HEK293 (cell line): ENCODE measurements at regions not wholly inside any gene's neighbourhood (a gene's known extent, or its start where the extent isn't known, plus 50 kb on each side); places are given as distances from the start of the nearest gene placed in this dataset.

Experiments
- CTCF ChIA-PET: fragments of 350-600 bp; formaldehyde crosslinking; extraction: SDS; loops from one replicate; lab custom pipeline; 2021; ENCODE audit warnings: antibody characterized with exemption; lab: Yijun Ruan, JAX
- POLR2A ChIA-PET: fragments of 300-600 bp; formaldehyde crosslinking; extraction: SDS; loops from one replicate; lab custom pipeline; 2020; ENCODE audit warnings: antibody characterized with exemption, inconsistent platforms; lab: Yijun Ruan, JAX
- H3K27ac ChIP-seq: fragments of 200-500 bp; sonication (Bioruptor generic); 2 replicates; pipeline ENCODE4 v1.5.1; 2014; ENCODE audit warnings: low read depth, low read length, control low read depth, inconsistent platforms; ENCODE audit errors: extremely low read depth
- H3K36me3 ChIP-seq, 2 experiments: fragments of 200-500 bp in 1 of 2; sonication (Bioruptor generic) in 1 of 2; 1 replicate in 1 of 2; 2 replicates in 1 of 2; pipeline ENCODE4 v1.5.1; 2014 to 2017; ENCODE audit warnings: inconsistent platforms in 2 of 2, low read length in 2 of 2; ENCODE audit not compliant: control insufficient read depth in 2 of 2, insufficient read depth in 1 of 2
- H3K4me1 ChIP-seq: fragments of 200-500 bp; sonication (Bioruptor generic); 2 replicates; pipeline ENCODE4 v1.5.1; 2014; ENCODE audit warnings: mild to moderate bottlenecking, low read length, inconsistent platforms; ENCODE audit not compliant: control insufficient read depth, insufficient read depth
- H3K4me3 ChIP-seq: 2 replicates; pipeline ENCODE4 v1.5.1; 2011; ENCODE audit warnings: low read depth, mild to moderate bottlenecking, control low read depth, low read length, moderate library complexity
- H3K9me3 ChIP-seq: fragments of 200-500 bp; sonication (Bioruptor generic); 2 replicates; pipeline ENCODE4 v1.5.1; 2014; ENCODE audit warnings: low read depth, low read length, inconsistent platforms; ENCODE audit not compliant: control insufficient read depth, insufficient read depth
- EGR2 ChIP-seq: fragments of 450-650 bp; formaldehyde crosslinking; IDR thresholded peaks from 2 replicates; pipeline ENCODE4 v1.5.1; 2016; ENCODE audit warnings: low read depth, missing biosample characterization, missing genetic modification characterization
- IKZF3 ChIP-seq: fragments of 450-650 bp; IDR thresholded peaks from 2 replicates; pipeline ENCODE4 v1.5.0; 2018; ENCODE audit warnings: missing biosample characterization, mild to moderate bottlenecking, missing genetic modification characterization, moderate library complexity
- REPIN1 ChIP-seq: fragments of 450-650 bp; formaldehyde crosslinking; IDR thresholded peaks from 2 replicates; pipeline ENCODE4 v1.5.1; 2017; ENCODE audit warnings: missing biosample characterization, missing genetic modification characterization, low read depth
- REST ChIP-seq: fragments of 450-650 bp; formaldehyde crosslinking; IDR thresholded peaks from 2 replicates; pipeline ENCODE4 v1.5.1; 2016; ENCODE audit warnings: missing biosample characterization, missing genetic modification characterization
- SP7 ChIP-seq: fragments of 450-650 bp; formaldehyde crosslinking; IDR thresholded peaks from 2 replicates; pipeline ENCODE4 v1.5.1; 2016; ENCODE audit warnings: missing biosample characterization, missing genetic modification characterization
- TCF7L2 ChIP-seq: IDR thresholded peaks from 2 replicates; pipeline ENCODE4 v1.6.1; 2011; ENCODE audit warnings: low read depth, mild to moderate bottlenecking, inconsistent platforms, low read length, moderate library complexity, borderline replicate concordance
- ZBTB26 ChIP-seq: fragments of 450-650 bp; formaldehyde crosslinking; optimal IDR thresholded peaks from 2 replicates; pipeline ENCODE3; 2016; ENCODE audit warnings: missing biosample characterization, mild to moderate bottlenecking, missing genetic modification characterization
- ZBTB44 ChIP-seq: fragments of 450-650 bp; IDR thresholded peaks from 2 replicates; pipeline ENCODE4 v1.5.1; 2018; ENCODE audit warnings: missing biosample characterization, mild to moderate bottlenecking, missing genetic modification characterization
- ZBTB48 ChIP-seq: fragments of 450-650 bp; formaldehyde crosslinking; IDR thresholded peaks from 2 replicates; pipeline ENCODE4 v1.5.1; 2016; ENCODE audit warnings: missing biosample characterization, missing genetic modification characterization
- ZIC2 ChIP-seq: fragments of 450-650 bp; formaldehyde crosslinking; IDR thresholded peaks from 2 replicates; pipeline ENCODE4 v1.5.1; 2016; ENCODE audit warnings: missing biosample characterization, missing genetic modification characterization
- ZNF157 ChIP-seq: fragments of 450-650 bp; formaldehyde crosslinking; IDR thresholded peaks from 2 replicates; pipeline ENCODE4 v1.5.1; 2016; ENCODE audit warnings: missing biosample characterization, missing genetic modification characterization
- ZNF239 ChIP-seq: fragments of 450-650 bp; formaldehyde crosslinking; IDR thresholded peaks from 2 replicates; pipeline ENCODE4 v1.5.1; 2016; ENCODE audit warnings: missing biosample characterization, missing genetic modification characterization
- ZNF24 ChIP-seq: fragments of 450-650 bp; formaldehyde crosslinking; IDR thresholded peaks from 2 replicates; pipeline ENCODE4 v1.5.1; 2016; ENCODE audit warnings: missing biosample characterization, missing genetic modification characterization
- ZNF416 ChIP-seq: fragments of 450-650 bp; formaldehyde crosslinking; IDR thresholded peaks from 2 replicates; pipeline ENCODE4 v1.5.1; 2016; ENCODE audit warnings: missing biosample characterization, missing genetic modification characterization
- ZNF501 ChIP-seq: fragments of 450-650 bp; formaldehyde crosslinking; IDR thresholded peaks from 2 replicates; pipeline ENCODE4 v1.5.1; 2016; ENCODE audit warnings: missing biosample characterization, missing genetic modification characterization
- ZNF518A ChIP-seq: fragments of 450-650 bp; formaldehyde crosslinking; conservative IDR thresholded peaks from 2 replicates; pipeline ENCODE4 v1.5.1; 2016; ENCODE audit warnings: low read depth, missing biosample characterization, missing genetic modification characterization
- ZNF585B ChIP-seq: fragments of 450-650 bp; formaldehyde crosslinking; IDR thresholded peaks from 2 replicates; pipeline ENCODE4 v1.5.1; 2016; ENCODE audit warnings: missing biosample characterization, missing genetic modification characterization
- ZNF626 ChIP-seq: fragments of 450-650 bp; sonication (Bioruptor Pico); formaldehyde crosslinking; IDR thresholded peaks from 2 replicates; pipeline ENCODE4 v1.5.1; 2018; ENCODE audit warnings: missing biosample characterization, missing genetic modification characterization, inconsistent platforms
- ZNF677 ChIP-seq: fragments of 450-650 bp; IDR thresholded peaks from 2 replicates; pipeline ENCODE4 v1.5.0; 2018; ENCODE audit warnings: missing biosample characterization, mild to moderate bottlenecking, missing genetic modification characterization, moderate library complexity
- ZNF701 ChIP-seq: fragments of 450-650 bp; formaldehyde crosslinking; IDR thresholded peaks from 2 replicates; pipeline ENCODE4 v1.5.1; 2016; ENCODE audit warnings: missing biosample characterization, missing genetic modification characterization
- ZNF704 ChIP-seq: fragments of 450-650 bp; formaldehyde crosslinking; IDR thresholded peaks from 2 replicates; pipeline ENCODE4 v1.5.1; 2016; ENCODE audit warnings: missing biosample characterization, missing genetic modification characterization

- POLR2A ChIA-PET, result no interaction called here
- H3K4me1 ChIP-seq, result no peaks in the 10 kb centered on the region
- no peak overlapping the region for H3K27ac ChIP-seq
- CTCF ChIA-PET, result no interaction called here
- H3K4me3 ChIP-seq, result no peak overlapping the region
- no peaks in the 10 kb centered on the region for H3K9me3 ChIP-seq
- H3K36me3 ChIP-seq, result no peaks in the 10 kb centered on the region
- no peak for TF ChIP-seq ZNF701 (tag by site-specific recombination)
- no peak for TF ChIP-seq EGR2
- no peak for TF ChIP-seq ZBTB44 (tag by site-specific recombination)
- TF ChIP-seq ZNF157 (tag by site-specific recombination), result no peak
- TF ChIP-seq ZBTB26, result no peak
- no peak for TF ChIP-seq ZIC2 (tag by site-specific recombination)
- TF ChIP-seq TCF7L2, result 0 out of 2 replicates have a peak, but pooled peaks have one; percentile 35
- TF ChIP-seq ZNF704 (tag by site-specific recombination), result no peak
- TF ChIP-seq, all 188 proteins: peak for 1
Observed at GRCh38 chr2:49714454-49714853, 560.1 kb upstream of the FSHR start.

GRCh38 chr2:49702740-49703139 lies 548.4 kb upstream of the FSHR start:
- POLR2A ChIA-PET, result no interaction called here
- no peak overlapping the region for H3K4me3 ChIP-seq
- TF ChIP-seq ZNF501 (tag by site-specific recombination), result no peak
- TF ChIP-seq REST (tag by site-specific recombination), result no peak
- TF ChIP-seq ZNF239, result no peak
- no peaks in the 10 kb centered on the region for H3K4me1 ChIP-seq
- no peaks in the 10 kb centered on the region for H3K36me3 ChIP-seq
- CTCF ChIA-PET, result no interaction called here
- no peaks in the 10 kb centered on the region; the same call in 1 of the 2 replicates for H3K9me3 ChIP-seq
- no peak overlapping the region for H3K27ac ChIP-seq

GRCh38 chr2:49693961-49694360 lies 539.6 kb upstream of the FSHR start:
- Histone ChIP-seq H3K4me1 (no peaks in the 10 kb centered on the region), H3K36me3 (no peaks in the 10 kb centered on the region), H3K4me3 (no peak overlapping the region), H3K27ac (no peak overlapping the region), H3K9me3 (no peaks in the 10 kb centered on the region; the same call in 1 of the 2 replicates)
- POLR2A ChIA-PET, result no interaction called here
- CTCF ChIA-PET, result no interaction called here
- TF ChIP-seq ZBTB48 (tag by site-specific recombination) (no peak), ZNF701 (tag by site-specific recombination) (no peak), IKZF3 (no peak), SP7 (tag by site-specific recombination) (no peak), ZNF518A (tag by site-specific recombination) (no peak), ZNF24 (tag by site-specific recombination) (no peak), REPIN1 (tag by site-specific recombination) (no peak), ZNF677 (tag by site-specific recombination) (no peak), ZNF626 (no peak), ZNF416 (tag by site-specific recombination) (no peak), ZNF585B (no peak)
